HUDEP-2 (cell line): ENCODE measurements at regions not wholly inside any gene's neighbourhood (a gene's known extent, or its start where the extent isn't known, plus 50 kb on each side); places are given as distances from the start of the nearest gene placed in this dataset.

Source experiments
- DNase-seq, 76 experiments: peaks; one replicate each; lab custom pipeline; 2025; ENCODE audit not compliant: unreplicated experiment in 76 of 76; lab: John Stamatoyannopoulos, UW

GRCh38 chr1:184267747-184268146 lies 119.1 kb upstream of the C1orf21 start:
- no peak for DNase-seq

- DNase-seq: no peak
These were observed 116.3 kb upstream of the C1orf21 start for GRCh38 chr1:184270556-184270955.

GRCh38 chr1:184272175-184272866 lies 114.5 kb upstream of the C1orf21 start:
- no peak for DNase-seq

DNA sequence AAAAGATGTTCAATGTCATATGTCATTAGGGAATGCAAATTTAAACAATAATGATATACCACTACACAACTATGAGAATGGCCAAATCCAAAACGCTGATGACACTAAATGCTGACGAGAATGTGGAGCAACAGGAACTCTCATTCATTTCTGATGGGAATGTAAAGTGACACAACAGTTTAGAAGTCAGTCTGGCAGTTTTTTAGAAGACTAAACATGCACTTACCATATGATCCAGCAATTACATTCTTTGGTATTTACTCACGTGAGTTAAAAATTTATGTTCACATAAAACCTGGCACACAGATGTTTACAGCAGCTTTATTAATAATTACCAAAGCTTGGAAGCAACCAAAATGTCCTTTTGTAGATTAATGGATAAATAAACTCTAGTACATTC lies 110.4 kb upstream of the C1orf21 start:
- DNase-seq: no peak

- no peak for DNase-seq
These were observed 106.8 kb upstream of the C1orf21 start for GRCh38 chr1:184279911-184280458.

- DNase-seq: no peak
These were observed 102.8 kb upstream of the C1orf21 start for GRCh38 chr1:184283999-184284398.

DNA sequence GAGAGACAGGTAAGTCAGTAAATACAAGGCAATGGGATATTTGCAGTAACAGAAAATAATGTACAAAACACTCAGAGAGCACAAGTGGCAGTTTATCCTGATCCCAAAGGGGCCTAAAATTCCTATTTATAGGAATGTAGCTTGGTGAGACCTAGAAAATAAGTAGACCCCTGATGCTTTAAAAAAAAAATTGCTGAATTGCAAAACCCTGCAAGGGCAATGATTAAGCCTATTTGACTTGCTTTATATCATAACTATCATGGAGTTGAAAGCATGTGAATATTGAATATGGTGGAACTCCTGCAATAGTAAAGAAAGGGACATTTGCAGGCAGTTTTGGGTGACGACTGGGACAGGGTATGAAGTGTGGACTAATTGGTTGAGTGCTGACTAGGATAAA lies 101.9 kb upstream of the C1orf21 start:
- DNase-seq: no peak

- DNase-seq: no peak
These were observed 101.3 kb upstream of the C1orf21 start for GRCh38 chr1:184285401-184286087.

- no peak for DNase-seq
These were observed 99.8 kb upstream of the C1orf21 start for GRCh38 chr1:184287001-184287400.

DNA sequence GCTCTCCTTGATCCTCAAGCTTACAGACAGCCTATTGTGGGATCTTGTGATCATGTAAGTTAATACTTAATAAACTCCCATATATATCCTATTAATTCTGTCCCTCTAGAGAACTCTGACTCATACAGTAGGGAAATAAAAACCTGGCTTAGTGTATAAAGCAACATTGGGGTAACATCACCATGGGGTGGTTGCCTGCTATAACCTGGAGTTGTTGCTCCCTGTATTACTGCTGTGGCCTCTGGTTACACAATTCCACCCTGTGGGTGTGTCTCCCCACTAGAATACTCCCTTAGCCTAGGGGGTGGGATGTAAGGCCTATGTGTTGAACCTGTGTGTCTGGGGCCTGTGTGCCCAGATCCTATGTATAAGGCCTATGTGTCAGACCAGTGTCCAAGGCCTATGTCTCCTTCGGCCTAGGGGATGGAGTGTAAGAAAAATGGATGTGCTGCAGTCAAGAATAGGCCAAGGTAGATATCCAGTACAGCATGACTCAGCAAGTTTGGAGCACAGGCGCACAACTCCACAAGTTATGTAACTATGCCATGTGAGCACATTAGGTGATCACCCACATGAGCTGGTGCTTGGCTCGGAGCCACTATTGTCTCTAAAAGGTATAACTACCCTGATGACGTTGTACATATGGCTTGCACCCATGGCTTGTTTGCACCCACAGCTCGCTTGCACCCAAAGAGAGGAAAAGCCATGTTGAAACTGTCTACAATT lies 96.8 kb upstream of the C1orf21 start:
- no peak for DNase-seq

DNA sequence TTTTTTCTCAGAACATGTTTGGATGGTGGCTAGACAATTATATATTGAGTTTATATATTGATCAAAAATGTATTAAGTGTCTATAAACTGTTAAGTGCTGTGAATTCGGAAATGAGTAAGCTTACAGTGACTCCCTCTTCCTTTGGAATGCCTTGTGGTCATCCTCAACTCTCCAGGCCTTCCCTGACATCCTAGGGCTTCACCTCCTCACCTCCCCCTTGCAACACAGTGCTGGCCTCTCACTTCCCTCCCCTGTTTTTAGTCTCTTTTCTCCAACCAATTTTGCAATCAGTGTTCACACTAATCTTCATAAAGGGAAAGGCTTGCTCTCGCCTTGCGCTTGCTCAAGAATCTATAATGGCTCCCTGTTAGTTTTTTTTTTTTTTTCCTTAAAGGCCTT lies 95.1 kb upstream of the C1orf21 start:
- DNase-seq: no peak

GRCh38 chr1:184292101-184292500 lies 94.7 kb upstream of the C1orf21 start:
- DNase-seq: no peak

DNA sequence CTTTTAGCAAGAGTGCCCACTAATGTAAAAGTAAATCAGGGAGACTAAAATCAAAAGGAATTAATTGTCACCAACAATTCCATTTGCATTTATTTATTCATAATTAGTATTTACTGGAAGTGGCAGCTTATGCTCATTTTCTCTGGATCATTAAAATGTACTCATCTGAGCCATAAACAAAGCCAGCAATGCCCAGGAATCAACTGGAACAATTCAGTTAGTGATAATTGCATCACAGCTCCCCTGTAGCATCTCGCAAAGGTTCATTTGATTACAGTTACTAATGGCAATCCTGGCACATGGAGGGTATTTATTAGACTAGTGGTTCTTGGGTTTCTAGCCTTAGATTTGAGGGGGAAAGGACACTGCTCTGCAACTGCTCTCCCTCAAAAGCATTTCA lies 92.7 kb upstream of the C1orf21 start:
- no peak for DNase-seq

- DNase-seq: peak in 43 of 76 experiments; percentile 2 to 59 (median 19)
These were observed 90.2 kb upstream of the C1orf21 start for GRCh38 chr1:184296466-184297243.

DNA sequence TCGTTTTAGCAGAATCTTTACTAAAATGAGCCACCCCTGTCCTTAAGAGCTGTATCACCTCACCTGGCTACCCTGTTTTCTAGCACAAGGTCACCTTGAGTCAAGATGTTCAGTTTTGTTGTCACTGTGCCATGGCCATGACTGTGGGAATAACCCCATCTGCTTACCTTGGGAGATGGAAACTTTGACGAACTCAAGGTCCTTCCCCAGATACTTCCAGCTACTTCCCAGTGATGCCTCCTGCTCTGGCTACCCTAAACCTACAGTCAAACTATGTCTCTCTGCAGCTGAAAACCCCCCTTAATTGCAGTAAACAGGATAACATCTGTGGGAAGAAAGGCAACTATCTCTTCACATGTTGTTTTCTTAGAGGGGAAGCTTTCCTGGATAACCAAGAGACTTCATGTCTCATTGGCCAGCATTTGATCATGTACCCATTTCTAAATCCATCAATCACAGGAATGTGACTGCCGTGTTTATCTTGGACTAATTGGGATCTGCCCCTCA lies 89.5 kb upstream of the C1orf21 start:
- DNase-seq: no peak

- no peak for DNase-seq
These were observed 88.1 kb upstream of the C1orf21 start for GRCh38 chr1:184298440-184299405.

GRCh38 chr1:184299406-184299790 lies 87.4 kb upstream of the C1orf21 start:
- DNase-seq: no peak

DNA sequence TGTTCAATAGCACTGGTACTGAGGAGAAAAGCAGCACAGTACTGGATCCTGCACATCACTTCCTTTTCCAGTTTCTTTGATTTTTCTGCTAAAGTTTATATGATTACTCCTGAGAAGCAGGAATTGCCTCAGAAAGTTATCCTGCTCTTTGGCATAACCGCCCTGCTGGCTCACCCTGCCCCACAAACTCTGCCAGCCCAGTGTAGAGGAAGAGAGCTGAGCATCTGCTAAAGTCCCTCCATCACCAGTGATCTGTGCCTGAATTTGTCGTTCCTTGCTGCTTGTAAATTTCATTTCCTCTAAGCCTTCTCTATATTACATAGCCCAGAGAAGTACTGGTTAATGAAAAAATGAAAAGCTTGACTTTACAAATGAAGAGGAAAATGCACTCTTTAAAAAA lies 87.0 kb upstream of the C1orf21 start:
- no peak for DNase-seq

DNA sequence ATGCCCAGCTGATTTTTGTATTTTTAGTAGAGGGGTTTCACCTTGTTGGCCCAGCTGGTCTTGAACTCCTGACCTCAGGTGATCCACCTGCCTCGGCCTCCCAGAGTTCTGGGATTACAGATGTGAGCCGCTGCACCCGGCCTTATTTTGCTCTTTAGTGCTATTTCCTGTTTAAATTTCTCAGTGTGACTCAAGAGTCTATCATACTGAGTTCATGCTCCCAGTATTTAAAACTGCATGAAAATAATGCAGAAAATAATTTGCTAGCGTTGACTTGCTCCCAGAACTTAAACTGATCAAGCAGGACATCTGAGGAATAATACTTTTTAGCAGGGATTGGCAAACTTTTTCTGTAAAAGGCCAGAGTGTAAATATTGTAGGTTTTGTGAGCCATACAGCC lies 86.4 kb upstream of the C1orf21 start:
- no peak for DNase-seq
